Tibial nerve (tissue), 4 donors: ENCODE measurements at regions not wholly inside any gene's neighbourhood (a gene's known extent, or its start where the extent isn't known, plus 50 kb on each side); places are given as distances from the start of the nearest gene placed in this dataset.

Source experiments
- DNase-seq, 2 donors: peaks; one replicate each; pipeline ENCODE4 v3.0.0-alpha.2; 2019; ENCODE audit warnings: low spot score in 2 of 2
- H3K27ac ChIP-seq, 4 donors: fragments of 200-600 bp; sonication (generic) in 3 of 4; one replicate each; pipeline ENCODE4 v1.5.1; 2017 to 2019; ENCODE audit warnings: mild to moderate bottlenecking in 1 of 4
- H3K27me3 ChIP-seq, 2 donors: fragments of 200-600 bp; sonication (generic) in 1 of 2; one replicate each; pipeline versions ENCODE4 v1.5.1 to v1.6.0; 2017 to 2019
- H3K36me3 ChIP-seq, 3 donors: fragments of 200-600 bp; sonication (generic); one replicate each; pipeline ENCODE4 v1.5.1; 2018 to 2019
- H3K4me1 ChIP-seq, 4 donors: fragments of 200-600 bp; sonication (generic) in 3 of 4; one replicate each; pipeline ENCODE4 v1.5.1; 2017 to 2019
- H3K4me3 ChIP-seq, 4 donors: fragments of 200-600 bp; sonication (generic) in 3 of 4; one replicate each; pipeline ENCODE4 v1.5.1; 2017 to 2019; ENCODE audit warnings: mild to moderate bottlenecking in 1 of 4, moderate library complexity in 1 of 4
- H3K9me3 ChIP-seq, 4 donors: fragments of 200-600 bp; sonication (generic) in 3 of 4; one replicate each; pipeline ENCODE4 v1.5.1; 2017 to 2019
- EP300 ChIP-seq, 2 donors: sonication (generic); formaldehyde crosslinking; IDR thresholded peaks; one replicate each; pipeline ENCODE4 v1.6.1; 2017; ENCODE audit warnings: antibody characterized with exemption in 2 of 2, mild to moderate bottlenecking in 1 of 2
- POLR2A ChIP-seq, 2 donors: fragments of 450-650 bp; IDR thresholded peaks; one replicate each; pipeline ENCODE4 v1.6.1; 2017; ENCODE audit warnings: antibody characterized with exemption in 2 of 2, mild to moderate bottlenecking in 2 of 2, moderate library complexity in 2 of 2
- WGBS, 2 donors: methylation state at CpG; one replicate each; pipeline ENCODE4 v1.1.5; 2018; 5-methylcytosine and 5-hydroxymethylcytosine counted together
- TF ChIP-seq, protein P1 (sequence below), 5 experiments: fragments of 200-600 bp in 3 of 5; fragments of 450-650 bp in 2 of 5; sonication (generic) in 3 of 5; IDR thresholded peaks; one replicate each; pipeline ENCODE4 v1.5.1; 2016 to 2019; ENCODE audit warnings: antibody characterized with exemption in 5 of 5, mild to moderate bottlenecking in 3 of 5, moderate library complexity in 2 of 5

DNA sequence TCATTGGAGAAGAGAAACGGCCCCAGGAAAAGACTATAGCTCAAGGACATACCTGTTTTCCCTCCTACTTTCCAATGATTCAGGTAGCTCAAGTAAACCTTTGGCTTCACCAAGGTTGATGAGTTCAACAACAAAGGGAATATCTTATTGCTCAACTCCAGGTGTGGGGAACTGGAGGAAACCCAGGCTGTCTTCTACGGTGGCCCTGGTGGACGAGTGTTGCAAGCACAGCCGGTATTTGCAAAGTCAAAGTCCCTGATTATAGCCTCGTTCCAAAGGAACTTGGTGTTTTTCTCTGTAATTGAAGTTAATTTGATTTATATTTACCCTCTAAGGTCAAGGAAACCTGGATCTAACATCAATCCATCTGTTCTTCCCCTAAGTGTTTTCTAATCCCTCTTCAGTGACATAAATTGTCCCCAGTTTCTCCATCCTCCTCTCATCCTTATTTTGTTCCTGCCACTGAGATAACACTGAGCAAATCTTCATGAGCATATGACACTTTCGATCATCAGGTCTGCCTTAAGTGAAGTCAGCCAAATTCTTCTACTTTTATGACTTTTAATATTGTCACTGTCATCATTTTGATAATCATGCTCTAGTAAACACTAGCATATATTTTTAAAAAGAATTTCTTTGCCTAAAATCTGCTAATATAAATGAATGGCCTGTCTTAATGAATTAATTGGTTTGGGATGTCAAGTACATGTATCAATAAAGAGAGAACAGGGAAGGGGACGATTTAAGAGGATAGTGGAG, 174.6 kb upstream of the TBX3 start:
- no peaks in the 10 kb centered on the region for H3K27me3 ChIP-seq
- DNase-seq, result no peak
- H3K36me3 ChIP-seq, result no peaks in the 10 kb centered on the region
- H3K9me3 ChIP-seq, result peaks cover 0 to 17% (median 0%) of the 10 kb centered on the region in 4 donors
- no peaks in the 10 kb centered on the region for H3K4me1 ChIP-seq
- WGBS, 2 donors, result 71 to 76% methylated on average over 7 of the region's 7 CpGs
- no peak for TF ChIP-seq EP300 (IDR thresholded peaks at IDR 0.05)
- TF ChIP-seq, protein P1, sequence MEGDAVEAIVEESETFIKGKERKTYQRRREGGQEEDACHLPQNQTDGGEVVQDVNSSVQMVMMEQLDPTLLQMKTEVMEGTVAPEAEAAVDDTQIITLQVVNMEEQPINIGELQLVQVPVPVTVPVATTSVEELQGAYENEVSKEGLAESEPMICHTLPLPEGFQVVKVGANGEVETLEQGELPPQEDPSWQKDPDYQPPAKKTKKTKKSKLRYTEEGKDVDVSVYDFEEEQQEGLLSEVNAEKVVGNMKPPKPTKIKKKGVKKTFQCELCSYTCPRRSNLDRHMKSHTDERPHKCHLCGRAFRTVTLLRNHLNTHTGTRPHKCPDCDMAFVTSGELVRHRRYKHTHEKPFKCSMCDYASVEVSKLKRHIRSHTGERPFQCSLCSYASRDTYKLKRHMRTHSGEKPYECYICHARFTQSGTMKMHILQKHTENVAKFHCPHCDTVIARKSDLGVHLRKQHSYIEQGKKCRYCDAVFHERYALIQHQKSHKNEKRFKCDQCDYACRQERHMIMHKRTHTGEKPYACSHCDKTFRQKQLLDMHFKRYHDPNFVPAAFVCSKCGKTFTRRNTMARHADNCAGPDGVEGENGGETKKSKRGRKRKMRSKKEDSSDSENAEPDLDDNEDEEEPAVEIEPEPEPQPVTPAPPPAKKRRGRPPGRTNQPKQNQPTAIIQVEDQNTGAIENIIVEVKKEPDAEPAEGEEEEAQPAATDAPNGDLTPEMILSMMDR (IDR thresholded peaks at IDR 0.05), result no peak
- no peak for TF ChIP-seq POLR2A (IDR thresholded peaks at IDR 0.05)
- H3K4me3 ChIP-seq, result no peak overlapping the region
- H3K27ac ChIP-seq, result no peak overlapping the region

DNA sequence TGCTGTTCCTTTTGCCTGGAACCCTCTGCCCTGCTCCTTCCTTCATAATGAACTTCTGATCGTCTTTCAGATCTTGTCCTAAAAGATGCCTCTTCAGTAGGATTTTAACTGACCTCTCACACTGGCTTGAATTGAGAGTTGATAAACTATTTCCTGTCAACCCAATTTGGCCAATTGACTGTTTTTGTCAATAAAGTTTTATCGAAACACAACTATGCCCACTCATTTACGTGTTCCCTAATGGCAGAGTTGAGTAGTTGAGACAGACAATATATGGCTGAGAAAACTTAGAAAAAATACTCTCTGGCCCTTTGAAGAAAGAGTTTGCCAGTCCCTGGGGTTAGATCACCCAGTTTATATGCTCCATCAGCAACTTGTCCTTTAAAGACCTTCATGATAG, 171.7 kb upstream of the TBX3 start:
- Histone ChIP-seq H3K36me3 (no peaks in the 10 kb centered on the region), H3K27ac (no peak overlapping the region), H3K27me3 (no peaks in the 10 kb centered on the region), H3K4me3 (no peak overlapping the region), H3K9me3 (peaks cover 0 to 12% (median 0%) of the 10 kb centered on the region in 4 donors), H3K4me1 (no peaks in the 10 kb centered on the region)
- no peak for DNase-seq
- TF ChIP-seq, protein P1 (IDR thresholded peaks at IDR 0.05), result no peak
- TF ChIP-seq POLR2A (IDR thresholded peaks at IDR 0.05) (no peak), EP300 (IDR thresholded peaks at IDR 0.05) (no peak)
- 83 to 87% methylated on average over 3 of the region's 3 CpGs for WGBS, 2 donors

DNA sequence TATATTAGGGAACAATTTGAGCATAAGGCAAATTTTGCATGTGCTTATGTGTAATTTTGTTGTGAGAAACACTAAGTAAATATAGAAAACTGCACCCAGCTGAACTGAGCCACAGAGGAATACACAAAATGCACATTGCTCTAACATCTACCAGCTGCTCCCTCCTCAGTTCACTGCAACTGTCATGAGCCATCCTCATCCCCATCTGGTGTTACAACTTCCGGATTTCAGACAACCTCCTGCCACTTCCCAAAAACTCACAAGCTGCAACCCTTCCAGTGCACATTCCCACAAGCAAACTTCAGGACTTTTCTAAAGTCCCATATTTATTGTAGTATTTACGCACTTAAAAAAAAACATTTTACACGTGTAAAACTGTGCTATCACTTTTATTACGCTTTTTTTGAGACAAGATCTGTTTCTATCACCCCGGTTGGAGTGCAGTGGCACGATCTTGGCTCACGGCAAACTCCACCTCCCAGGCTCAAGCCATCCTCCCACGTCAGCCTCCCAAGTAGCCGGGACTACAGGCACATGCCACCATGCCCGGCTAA, 169.1 kb upstream of the TBX3 start:
- H3K9me3 ChIP-seq, result peaks cover 0 to 6% (median 0%) of the 10 kb centered on the region in 4 donors
- DNase-seq, result no peak
- WGBS, 2 donors, result 69 to 77% methylated on average over 10 of the region's 10 CpGs
- TF ChIP-seq EP300 (IDR thresholded peaks at IDR 0.05), result no peak
- TF ChIP-seq POLR2A (IDR thresholded peaks at IDR 0.05), result no peak
- TF ChIP-seq, protein P1 (IDR thresholded peaks at IDR 0.05), result no peak
- H3K4me3 ChIP-seq, result no peak overlapping the region
- H3K27me3 ChIP-seq, result no peaks in the 10 kb centered on the region
- H3K4me1 ChIP-seq, result peaks cover 0 to 10% (median 0%) of the 10 kb centered on the region in 4 donors
- no peaks in the 10 kb centered on the region for H3K36me3 ChIP-seq
- H3K27ac ChIP-seq, result no peak overlapping the region

DNA sequence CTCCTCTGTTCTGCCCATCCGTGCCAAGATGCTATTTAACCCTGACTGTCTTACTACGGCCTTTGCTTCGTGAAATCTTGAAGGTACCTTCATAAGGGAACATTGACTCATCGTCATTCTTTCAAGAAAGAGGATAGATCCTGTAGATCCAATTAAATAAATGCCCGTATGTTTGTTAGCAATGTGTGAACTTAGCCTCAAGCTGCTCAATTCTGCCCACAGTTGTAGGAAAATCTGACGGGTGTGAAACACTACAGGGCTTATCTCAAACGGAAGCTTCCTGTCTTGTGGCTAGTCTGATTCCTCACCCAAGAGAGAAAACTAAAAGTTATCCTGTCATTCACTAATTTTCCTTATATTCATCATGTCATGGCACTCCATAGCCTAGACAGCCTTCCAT, 168.0 kb upstream of the TBX3 start:
- Histone ChIP-seq H3K27ac (no peak overlapping the region), H3K27me3 (no peaks in the 10 kb centered on the region)
- 82 to 84% methylated on average over 7 of the region's 7 CpGs for WGBS, 2 donors

More for the DNA sequence above, 168.0 kb upstream of the TBX3 start:
- H3K9me3 ChIP-seq, result peaks cover 0 to 6% (median 0%) of the 10 kb centered on the region in 4 donors
- H3K4me1 ChIP-seq, result peaks cover 0 to 13% (median 0%) of the 10 kb centered on the region in 4 donors
- no peak for DNase-seq
- TF ChIP-seq, protein P1 (IDR thresholded peaks at IDR 0.05), result no peak
- TF ChIP-seq EP300 (IDR thresholded peaks at IDR 0.05) (no peak), POLR2A (IDR thresholded peaks at IDR 0.05) (no peak)
- no peak overlapping the region for H3K4me3 ChIP-seq
- H3K36me3 ChIP-seq, result no peaks in the 10 kb centered on the region
